GM19463 (cell line): ENCODE measurements at regions not wholly inside any gene's neighbourhood (a gene's known extent, or its start where the extent isn't known, plus 50 kb on each side); places are given as distances from the start of the nearest gene placed in this dataset.

Source experiments
- ATAC-seq: cut with Tn5 transposase; IDR thresholded peaks from one replicate; pipeline ENCODE4 v1.9.1; 2021; ENCODE audit warnings: mild to moderate bottlenecking, moderate library complexity; ENCODE audit not compliant: unreplicated experiment

DNA sequence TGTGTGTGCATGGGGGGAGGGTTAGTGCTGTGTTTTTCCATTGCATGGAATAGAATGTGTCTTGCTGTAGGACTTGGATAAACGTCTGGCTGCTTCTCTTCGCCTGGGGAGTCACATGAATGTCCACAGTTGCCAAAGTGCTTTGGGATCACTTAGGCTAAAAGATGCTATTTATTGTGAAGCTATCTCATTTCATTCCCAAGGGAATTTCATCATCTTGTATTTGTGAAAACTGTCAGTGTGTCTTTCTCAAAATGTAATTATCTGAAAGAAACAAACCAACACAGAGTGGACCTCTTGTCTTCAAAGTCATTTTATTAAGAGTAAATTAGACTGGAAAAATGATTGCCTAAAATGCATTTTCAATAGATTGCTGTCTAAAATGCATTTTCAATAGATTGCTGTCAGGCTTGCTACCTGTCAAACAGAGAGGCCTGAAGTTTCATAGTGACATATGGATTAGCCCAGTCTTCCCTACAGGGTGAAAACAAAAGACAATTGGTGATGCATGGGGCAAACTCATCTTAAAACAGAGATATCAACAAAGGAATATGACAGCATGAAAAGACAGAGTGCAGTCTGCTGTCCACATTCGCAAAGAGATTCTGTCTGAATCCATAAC lies 117.1 kb upstream of the GOLIM4 start:
- ATAC-seq = no peak

DNA sequence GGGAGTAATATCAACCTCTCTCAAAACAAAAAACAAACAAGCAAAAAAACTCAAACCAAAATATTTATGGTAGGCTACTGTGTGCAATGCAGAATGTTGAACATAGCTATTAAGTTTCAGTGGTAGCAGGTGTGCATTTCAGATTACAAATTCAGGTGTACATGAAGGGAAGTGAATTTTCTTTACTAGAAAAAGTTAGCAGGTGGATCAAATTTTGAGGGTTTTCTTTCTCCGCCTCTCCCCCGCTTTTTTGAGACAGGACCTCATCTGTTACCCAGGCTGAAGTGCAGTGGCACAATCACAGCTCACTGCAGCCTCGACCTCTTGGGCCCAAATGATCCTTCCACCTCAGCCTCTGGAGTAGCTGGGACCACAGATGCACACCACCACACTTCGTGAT lies 109.7 kb upstream of the GOLIM4 start:
- no peak for ATAC-seq

- ATAC-seq = no peak
These were observed 101.4 kb upstream of the GOLIM4 start for GRCh38 chr3:168197162-168197561.

- no peak for ATAC-seq
These were observed 96.1 kb upstream of the GOLIM4 start for GRCh38 chr3:168191856-168192255.

GRCh38 chr3:168187233-168187632 lies 91.5 kb upstream of the GOLIM4 start:
- ATAC-seq = no peak

DNA sequence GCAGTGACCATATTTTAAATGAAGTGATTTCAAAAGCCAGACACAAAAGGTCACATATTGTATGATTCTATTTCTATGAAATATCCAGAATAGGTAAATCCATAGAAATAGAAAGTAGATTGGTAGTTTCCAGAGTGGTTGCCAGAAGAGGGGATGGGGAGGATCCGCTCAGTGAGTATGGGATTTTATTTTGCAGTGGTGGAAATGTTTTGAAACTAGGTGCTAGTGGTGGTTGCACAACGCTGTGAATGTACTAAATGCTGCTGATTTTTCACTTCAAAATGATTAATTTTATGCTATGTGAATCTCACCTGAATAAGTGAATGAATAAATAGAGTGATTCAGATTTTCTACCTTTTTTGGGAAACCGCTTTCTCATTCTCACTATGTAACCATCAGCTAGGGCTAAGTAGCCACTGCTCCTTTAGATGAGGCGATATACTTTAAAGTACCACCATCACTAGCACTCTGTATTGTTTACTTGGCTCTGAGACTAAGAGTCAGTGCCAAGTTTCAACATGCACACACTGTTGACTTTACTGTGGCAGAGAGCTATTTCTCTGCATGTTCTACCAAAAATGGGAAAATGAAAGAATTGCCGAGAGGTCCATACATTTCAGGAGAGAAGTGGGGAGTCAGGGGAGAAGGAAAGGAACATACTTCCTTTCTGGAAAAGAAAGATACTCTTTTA lies 90.7 kb upstream of the GOLIM4 start:
- ATAC-seq = no peak

DNA sequence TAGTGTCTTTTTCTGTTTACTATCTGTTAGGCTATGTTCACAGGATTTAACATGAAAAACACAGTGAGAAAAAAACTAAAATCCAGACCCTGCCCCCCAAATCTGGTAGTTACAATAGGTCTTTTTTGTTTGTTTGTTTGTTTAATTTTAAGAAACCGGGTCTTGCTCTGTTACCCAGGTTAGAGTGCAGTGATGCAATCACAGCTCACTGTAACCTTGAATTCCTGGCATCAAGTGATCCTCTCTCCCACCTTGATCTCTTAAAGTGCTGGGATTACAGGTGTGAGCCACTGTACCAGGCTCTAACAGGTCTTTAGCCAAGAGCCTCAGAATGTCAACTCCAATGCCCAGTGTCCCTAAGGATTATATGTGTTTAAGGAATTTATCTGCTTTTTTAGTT lies 88.0 kb upstream of the GOLIM4 start:
- no peak for ATAC-seq

DNA sequence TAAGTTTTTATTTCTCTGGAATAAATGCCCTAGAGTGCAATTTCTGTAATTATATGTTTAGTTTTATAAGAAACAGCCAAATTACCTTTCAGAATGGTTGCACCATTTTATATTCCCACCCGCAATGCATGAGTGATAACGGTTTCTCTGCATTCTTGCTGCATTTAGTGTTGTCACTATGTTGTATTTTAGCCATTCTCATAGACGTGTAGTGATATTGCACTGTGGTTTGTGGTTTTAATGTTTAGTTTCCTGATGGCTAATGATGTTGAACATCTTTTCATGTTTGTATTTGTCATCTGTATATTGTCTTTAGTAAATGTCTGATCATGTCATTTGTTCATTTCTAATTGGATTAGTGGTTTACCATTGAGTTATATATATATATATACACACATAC lies 73.0 kb upstream of the GOLIM4 start:
- no peak for ATAC-seq

GRCh38 chr3:168165390-168166269 lies 69.9 kb upstream of the GOLIM4 start:
- peak; percentile 73 for ATAC-seq

- no peak for ATAC-seq
These were observed 66.4 kb upstream of the GOLIM4 start for GRCh38 chr3:168162172-168162571.

- no peak for ATAC-seq
These were observed 66.0 kb upstream of the GOLIM4 start for GRCh38 chr3:168161696-168162095.

DNA sequence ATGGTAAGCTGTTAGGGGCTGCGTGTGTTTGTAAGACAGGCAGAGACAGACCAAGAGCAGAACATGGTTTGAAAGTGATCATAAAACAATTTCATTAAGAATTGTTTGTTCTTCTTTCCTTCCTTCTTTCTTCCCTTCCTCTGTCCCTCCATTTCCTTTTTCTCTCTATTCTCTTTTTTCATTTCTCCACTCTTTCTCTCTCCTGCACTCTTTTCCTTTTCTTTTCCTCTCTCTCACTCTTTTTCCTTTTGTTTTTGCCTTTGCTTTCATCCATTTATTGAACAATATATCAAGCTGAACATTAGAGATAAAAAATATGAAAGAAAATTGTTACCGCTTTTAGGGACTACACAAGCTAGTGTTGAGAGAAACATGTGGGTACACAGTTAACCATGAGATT lies 62.2 kb upstream of the GOLIM4 start:
- no peak for ATAC-seq

DNA sequence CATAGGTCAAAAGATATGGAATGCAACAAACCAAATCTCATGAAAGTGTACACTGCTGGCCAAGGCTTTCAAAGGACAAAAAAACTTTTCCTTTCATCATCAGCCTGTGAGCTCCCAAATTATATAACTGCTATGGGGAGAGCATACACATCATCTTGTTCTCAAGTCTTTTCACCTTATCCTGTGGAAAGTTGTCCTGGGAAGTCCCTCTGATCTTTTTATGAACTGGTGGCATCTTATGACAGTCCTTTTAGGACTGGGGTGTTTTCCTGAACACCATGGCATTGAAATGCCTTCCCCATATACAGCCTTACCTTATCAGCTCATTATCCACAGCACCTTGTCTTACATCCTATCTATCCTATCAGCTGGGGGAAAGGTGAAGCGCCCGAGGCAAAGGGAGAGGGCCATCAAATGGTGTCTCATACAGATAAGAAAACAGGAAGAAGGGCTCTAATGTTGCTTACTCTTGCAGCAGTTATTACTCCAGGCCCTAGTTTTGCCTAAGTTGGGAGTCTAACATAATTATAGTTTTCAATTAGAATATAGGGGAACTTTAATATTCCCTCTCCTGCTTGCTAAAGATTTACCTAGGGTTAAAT lies 61.5 kb upstream of the GOLIM4 start:
- no peak for ATAC-seq

DNA sequence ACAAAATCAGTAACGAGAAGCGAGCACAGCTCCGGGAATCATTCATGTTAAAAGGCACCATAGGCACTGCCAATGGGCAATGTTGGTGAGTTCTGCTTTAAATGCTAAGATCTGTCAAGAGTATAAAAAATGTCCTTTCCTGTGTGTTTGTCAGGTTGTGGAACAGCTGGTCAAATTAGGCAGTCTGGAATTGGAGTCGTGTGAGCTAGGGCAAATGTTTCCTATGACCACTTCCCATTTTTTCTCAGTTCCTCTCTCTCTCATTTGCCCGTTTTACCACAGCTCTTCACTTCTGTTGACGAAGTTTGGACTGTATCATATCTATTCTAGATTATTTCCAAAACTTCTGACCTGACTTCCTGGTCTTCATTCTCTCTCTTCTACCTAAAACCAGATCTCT lies 60.8 kb upstream of the GOLIM4 start:
- ATAC-seq = no peak

DNA sequence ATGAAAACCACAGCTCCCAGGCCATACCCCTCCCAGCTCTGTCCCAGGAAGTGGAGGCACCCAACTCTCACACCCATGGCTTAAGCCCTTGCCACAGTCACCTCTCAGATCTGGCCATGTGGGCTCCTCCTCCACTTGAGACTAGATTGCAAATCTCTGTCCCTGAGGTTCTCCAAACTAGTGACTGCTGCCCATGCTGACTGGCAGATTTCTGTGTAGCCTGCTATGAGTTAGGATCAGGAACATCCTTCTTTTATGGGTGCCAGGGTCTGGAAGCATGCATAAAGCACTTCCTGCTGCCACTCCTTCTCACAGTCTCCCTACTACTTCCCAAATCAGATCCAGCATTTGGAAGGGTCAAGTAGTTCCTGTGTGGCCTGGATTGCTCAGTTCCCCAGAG lies 59.6 kb upstream of the GOLIM4 start:
- no peak for ATAC-seq

DNA sequence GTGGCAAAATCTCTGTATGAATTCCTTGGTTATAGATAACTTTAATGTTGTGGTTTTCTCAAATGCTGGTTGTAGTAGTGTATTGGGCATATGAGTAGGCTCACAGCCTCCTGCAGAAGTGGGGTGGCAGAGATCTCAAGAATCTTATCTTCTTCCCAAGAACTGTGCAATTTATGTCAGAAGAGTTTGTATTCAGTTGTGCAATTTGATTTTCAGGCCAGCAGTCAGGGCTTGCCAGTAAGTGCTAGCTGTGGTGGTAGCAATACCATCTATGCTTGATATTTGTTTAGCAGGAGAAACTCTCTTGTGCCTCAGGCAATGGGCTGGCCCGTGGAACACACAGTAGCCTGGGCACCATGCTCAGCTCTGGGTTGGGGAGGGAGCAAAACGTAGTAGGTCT lies 58.4 kb upstream of the GOLIM4 start:
- ATAC-seq = no peak

- ATAC-seq = no peak
These were observed 56.4 kb upstream of the GOLIM4 start for GRCh38 chr3:168152149-168152548.
